Prostate gland (tissue), 2 donors: ENCODE measurements at regions not wholly inside any gene's neighbourhood (a gene's known extent, or its start where the extent isn't known, plus 50 kb on each side); places are given as distances from the start of the nearest gene placed in this dataset.

Source experiments
- DNase-seq: peaks from one replicate; pipeline ENCODE4 v3.0.0-alpha.2; 2019; ENCODE audit warnings: low spot score
- H3K27ac ChIP-seq, 2 donors: fragments of 200-600 bp; sonication (generic); 2 replicates each; pipeline ENCODE4 v1.5.1; 2017 to 2019
- H3K27me3 ChIP-seq: fragments of 200-600 bp; sonication (generic); replicated peaks from 2 replicates; pipeline ENCODE4 v1.5.1; 2019; ENCODE audit not compliant: insufficient read depth
- H3K36me3 ChIP-seq, 2 donors: fragments of 200-600 bp; sonication (generic); 1 replicate in 1 of 2; 2 replicates in 1 of 2; pipeline versions ENCODE4 v1.5.1 to v1.8.1; 2017 to 2019
- H3K4me1 ChIP-seq: fragments of 200-600 bp; sonication (generic); replicated peaks from 2 replicates; pipeline ENCODE4 v1.5.1; 2019
- H3K4me3 ChIP-seq, 2 donors: fragments of 200-600 bp; sonication (generic); 2 replicates each; pipeline ENCODE4 v1.5.1; 2017 to 2019
- H3K9me3 ChIP-seq: fragments of 200-600 bp; sonication (generic); 2 replicates; pipeline ENCODE4 v1.5.1; 2017
- POLR2A ChIP-seq: fragments of 450-650 bp; IDR thresholded peaks from one replicate; pipeline ENCODE4 v1.6.1; 2016; ENCODE audit warnings: antibody characterized with exemption, mild to moderate bottlenecking
- POLR2AphosphoS5 ChIP-seq: sonication (generic); formaldehyde crosslinking; IDR thresholded peaks from one replicate; pipeline ENCODE4 v1.6.1; 2017; ENCODE audit warnings: antibody characterized with exemption
- WGBS: methylation state at CpG from one replicate; pipeline ENCODE4 v1.1.5; 2018; 5-methylcytosine and 5-hydroxymethylcytosine counted together
- intact Hi-C: fragments of 100-400 bp; cut with DNase I; formaldehyde crosslinking; loops from one replicate; pipeline ENCODE4 v1.14.2; 2022
- TF ChIP-seq, protein P1 (sequence below), 4 experiments: fragments of 200-600 bp in 2 of 4; fragments of 450-650 bp in 2 of 4; sonication (generic) in 2 of 4; IDR thresholded peaks; 1 replicate in 3 of 4; 2 replicates in 1 of 4; pipeline ENCODE4 v1.5.1; 2016 to 2019; ENCODE audit warnings: antibody characterized with exemption in 4 of 4, mild to moderate bottlenecking in 2 of 4, moderate library complexity in 2 of 4

DNA sequence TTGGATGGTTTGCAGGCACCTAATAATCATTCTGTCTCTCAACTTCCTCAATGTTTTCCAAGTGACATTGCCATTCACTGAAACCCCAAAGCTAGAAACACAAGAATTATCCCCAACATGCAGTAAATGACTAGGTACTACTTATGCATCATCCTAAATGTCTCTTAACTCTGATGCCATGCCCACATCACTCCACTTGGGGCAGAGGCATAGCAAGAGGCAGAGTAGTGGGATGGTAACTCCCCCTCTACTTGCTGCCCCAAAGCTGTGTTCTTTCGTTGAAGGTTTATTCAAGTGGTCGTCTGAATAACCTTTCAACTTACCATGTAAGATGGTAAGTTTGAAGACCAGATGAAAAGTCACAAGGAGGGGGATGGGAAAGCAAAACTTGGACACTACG lies 77.9 kb upstream of the SOX5 start:
- H3K4me1 ChIP-seq = no peaks in the 10 kb centered on the region
- no peaks in the 10 kb centered on the region for H3K9me3 ChIP-seq
- DNase-seq = no peak
- WGBS = 60% methylated on average over 3 of the region's 3 CpGs
- no peaks in the 10 kb centered on the region for H3K36me3 ChIP-seq
- intact Hi-C loops = no loop called here
- H3K4me3 ChIP-seq = no peak overlapping the region
- no peaks in the 10 kb centered on the region for H3K27me3 ChIP-seq
- no peak overlapping the region for H3K27ac ChIP-seq
- TF ChIP-seq, protein P1, sequence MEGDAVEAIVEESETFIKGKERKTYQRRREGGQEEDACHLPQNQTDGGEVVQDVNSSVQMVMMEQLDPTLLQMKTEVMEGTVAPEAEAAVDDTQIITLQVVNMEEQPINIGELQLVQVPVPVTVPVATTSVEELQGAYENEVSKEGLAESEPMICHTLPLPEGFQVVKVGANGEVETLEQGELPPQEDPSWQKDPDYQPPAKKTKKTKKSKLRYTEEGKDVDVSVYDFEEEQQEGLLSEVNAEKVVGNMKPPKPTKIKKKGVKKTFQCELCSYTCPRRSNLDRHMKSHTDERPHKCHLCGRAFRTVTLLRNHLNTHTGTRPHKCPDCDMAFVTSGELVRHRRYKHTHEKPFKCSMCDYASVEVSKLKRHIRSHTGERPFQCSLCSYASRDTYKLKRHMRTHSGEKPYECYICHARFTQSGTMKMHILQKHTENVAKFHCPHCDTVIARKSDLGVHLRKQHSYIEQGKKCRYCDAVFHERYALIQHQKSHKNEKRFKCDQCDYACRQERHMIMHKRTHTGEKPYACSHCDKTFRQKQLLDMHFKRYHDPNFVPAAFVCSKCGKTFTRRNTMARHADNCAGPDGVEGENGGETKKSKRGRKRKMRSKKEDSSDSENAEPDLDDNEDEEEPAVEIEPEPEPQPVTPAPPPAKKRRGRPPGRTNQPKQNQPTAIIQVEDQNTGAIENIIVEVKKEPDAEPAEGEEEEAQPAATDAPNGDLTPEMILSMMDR (IDR thresholded peaks at IDR 0.05) = no peak

DNA sequence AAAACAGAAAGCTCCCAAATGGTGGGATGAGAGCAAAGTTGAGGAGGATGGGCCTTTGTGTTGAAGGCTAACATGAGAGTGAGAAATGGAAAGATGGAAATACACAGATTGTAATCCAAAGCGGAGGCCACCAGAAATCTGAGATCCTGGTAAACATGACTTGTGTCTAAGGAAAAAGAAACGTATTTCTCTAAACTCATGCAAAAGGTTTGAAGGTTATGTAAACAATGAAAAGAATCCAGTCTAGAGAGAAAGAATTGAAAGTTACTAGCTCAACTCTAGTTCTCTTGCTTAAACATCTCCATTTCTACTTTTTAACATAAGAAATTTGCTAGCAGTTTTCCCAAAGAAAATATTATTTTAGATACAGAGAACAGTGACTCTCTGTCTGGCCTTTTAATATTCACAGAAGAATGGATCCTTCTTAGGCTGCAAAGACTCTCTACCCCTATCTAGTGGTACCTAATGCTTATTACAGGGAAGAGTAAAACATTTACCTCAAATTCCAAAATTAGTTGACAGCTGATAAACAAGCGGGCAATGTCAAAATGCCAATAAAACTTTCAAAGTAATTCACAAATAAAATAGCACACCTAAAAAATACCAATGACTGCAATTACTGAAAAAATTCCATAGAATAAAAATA lies 75.8 kb upstream of the SOX5 start:
- intact Hi-C loops = no loop called here
- no peak for DNase-seq
- Histone ChIP-seq H3K4me1 (no peaks in the 10 kb centered on the region), H3K4me3 (no peak overlapping the region), H3K36me3 (no peaks in the 10 kb centered on the region), H3K27ac (no peak overlapping the region), H3K9me3 (no peaks in the 10 kb centered on the region), H3K27me3 (no peaks in the 10 kb centered on the region)
- TF ChIP-seq POLR2A (no peak), POLR2AphosphoS5 (no peak)
- TF ChIP-seq, protein P1 (IDR thresholded peaks at IDR 0.05) = no peak
- 68% methylated on average over 3 of the region's 3 CpGs for WGBS

DNA sequence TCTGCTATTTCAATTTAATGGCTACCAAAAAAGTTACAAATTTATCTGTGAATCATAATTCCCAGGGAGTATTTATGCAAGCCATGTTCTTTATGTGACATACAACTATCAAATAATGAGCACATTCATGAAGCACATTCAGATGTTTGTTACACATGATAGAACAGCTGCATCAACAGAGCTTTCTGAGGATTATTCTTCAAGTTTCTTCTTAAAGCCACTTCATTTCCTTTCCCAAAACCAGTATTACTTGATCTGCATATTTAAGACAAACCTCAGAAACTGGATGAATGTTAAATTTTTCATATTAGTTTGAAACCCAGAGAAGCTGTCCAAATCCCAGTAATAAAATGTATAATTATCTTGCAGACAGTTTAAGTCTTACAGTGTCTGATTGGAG lies 73.6 kb upstream of the SOX5 start:
- intact Hi-C loops = no loop called here
- no peak overlapping the region for H3K27ac ChIP-seq
- no peak overlapping the region for H3K4me3 ChIP-seq
- H3K9me3 ChIP-seq = no peaks in the 10 kb centered on the region
- no peaks in the 10 kb centered on the region for H3K27me3 ChIP-seq
- no peaks in the 10 kb centered on the region for H3K36me3 ChIP-seq
- H3K4me1 ChIP-seq = no peaks in the 10 kb centered on the region
- no peak for DNase-seq
- TF ChIP-seq, protein P1 (IDR thresholded peaks at IDR 0.05) = no peak
- TF ChIP-seq POLR2AphosphoS5 (no peak), POLR2A (no peak)

DNA sequence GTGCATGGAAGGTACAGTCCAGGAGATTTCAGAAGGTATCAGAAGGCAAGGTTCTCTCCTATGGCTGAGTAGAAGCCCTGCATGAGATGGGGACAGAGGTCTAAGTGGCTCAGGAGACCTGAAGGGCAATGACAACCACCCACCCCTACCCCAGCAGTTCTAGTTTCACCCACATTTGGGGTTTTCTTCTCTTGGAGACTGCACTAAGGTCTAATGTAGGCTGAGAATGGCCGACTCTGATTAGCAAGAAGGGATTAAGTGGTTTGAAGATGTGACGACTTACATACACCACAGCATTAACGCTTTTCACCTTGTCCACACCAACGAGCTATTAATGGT lies 71.7 kb upstream of the SOX5 start:
- Histone ChIP-seq H3K9me3 (no peaks in the 10 kb centered on the region), H3K27me3 (no peaks in the 10 kb centered on the region), H3K4me3 (no peak overlapping the region), H3K4me1 (no peaks in the 10 kb centered on the region), H3K27ac (no peak overlapping the region), H3K36me3 (no peaks in the 10 kb centered on the region)
- no peak for DNase-seq
- TF ChIP-seq POLR2AphosphoS5 = no peak
- no peak for TF ChIP-seq POLR2A
- TF ChIP-seq, protein P1 (IDR thresholded peaks at IDR 0.05) = no peak
- intact Hi-C loops = no loop called here
- 94% methylated on average over 4 of the region's 4 CpGs for WGBS

DNA sequence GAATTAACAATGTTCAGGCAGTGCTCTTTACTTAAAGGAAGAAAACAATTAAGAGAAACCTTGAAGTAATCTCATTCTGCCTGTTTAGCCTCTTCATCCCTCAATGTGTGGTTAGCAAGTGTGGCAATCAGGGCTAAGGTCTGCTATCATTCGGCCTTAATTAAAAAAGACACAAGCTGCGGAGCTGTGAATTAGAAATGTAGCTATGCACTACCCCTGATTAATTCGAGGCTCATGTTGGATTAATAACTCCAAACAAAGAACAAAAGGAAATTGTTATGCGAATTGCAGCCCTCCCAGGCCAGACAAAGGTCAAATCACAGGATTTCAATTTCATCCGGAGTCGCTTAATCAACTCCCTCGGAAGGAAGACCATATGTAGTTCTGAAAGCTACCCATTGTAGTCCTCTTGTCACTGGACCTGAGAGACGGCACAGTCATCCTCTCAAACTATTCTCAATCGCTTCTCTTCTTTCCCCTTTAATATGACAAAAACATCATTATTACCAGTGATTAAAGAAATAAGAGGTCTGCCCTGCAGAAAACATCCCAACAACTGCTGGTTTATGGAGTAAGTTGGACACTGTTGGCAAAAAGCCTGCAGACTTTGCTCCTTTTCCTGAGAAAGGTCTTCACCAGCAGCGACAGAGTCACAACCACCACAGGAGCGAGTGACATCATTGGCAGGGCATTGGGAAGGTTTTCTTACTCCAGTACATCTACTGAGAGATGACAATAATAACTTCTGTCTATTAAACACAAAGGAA lies 71.1 kb upstream of the SOX5 start:
- intact Hi-C loops = no loop called here

More for the DNA sequence above, 71.1 kb upstream of the SOX5 start:
- no peaks in the 10 kb centered on the region for H3K27me3 ChIP-seq
- H3K36me3 ChIP-seq = no peaks in the 10 kb centered on the region
- TF ChIP-seq, protein P1 (IDR thresholded peaks at IDR 0.05) = no peak
- no peak for TF ChIP-seq POLR2AphosphoS5
- no peak for TF ChIP-seq POLR2A
- no peak for DNase-seq
- H3K27ac ChIP-seq = no peak overlapping the region
- 85% methylated on average over 11 of the region's 11 CpGs for WGBS
- H3K9me3 ChIP-seq = no peaks in the 10 kb centered on the region
- H3K4me1 ChIP-seq = no peaks in the 10 kb centered on the region
- no peak overlapping the region for H3K4me3 ChIP-seq
